ENCODE measurements at regions not wholly inside any gene's neighbourhood (a gene's known extent, or its start where the extent isn't known, plus 50 kb on each side); places are given as distances from the start of the nearest gene placed in this dataset.

GRCh38 chr1:172972258-172972657 lies 78.5 kb downstream of the TNFSF18 start:
- Histone ChIP-seq H3K4me2 (ENCODE audit: low read length) (no peak overlapping the region), H3K9me2 (ENCODE audit: insufficient read depth) (no peaks in the 10 kb centered on the region), H3K4me1 (ENCODE audit: control insufficient read depth in 1 of 2, insufficient read depth in 2 of 2, low read length in 2 of 2) (peaks cover 0 to 32% of the 10 kb centered on the region in 2 experiments; a peak in 2 of 4 replicates), H3K27ac (ENCODE audit: low read depth, low read length) (no peak overlapping the region), H2AFZ (ENCODE audit: low read depth, low read length, poor library complexity, severe bottlenecking) (no peak overlapping the region), H4K20me1 (ENCODE audit: insufficient read depth) (no peaks in the 10 kb centered on the region), H3K9me3 (ENCODE audit: control insufficient read depth in 1 of 2, insufficient read depth in 1 of 2, low read depth in 1 of 2, low read length in 2 of 2) (no peaks in the 10 kb centered on the region), H3K36me3 (ENCODE audit: control insufficient read depth in 1 of 2, insufficient read depth in 2 of 2, low read length in 2 of 2) (no peaks in the 10 kb centered on the region), H3K4me3 (replicated peaks in 1 of 2; ENCODE audit: low read depth in 1 of 2, low read length in 2 of 2) (no peak overlapping the region), H3K27me3 (ENCODE audit: insufficient read depth, low read length) (no peaks in the 10 kb centered on the region), H3K9ac (ENCODE audit: low read length) (no peak overlapping the region), H3K79me2 (ENCODE audit: insufficient read depth, low read length) (no peaks in the 10 kb centered on the region)
- ChIA-PET RAD21 (ENCODE audit: low non-redundant PET in 1 of 2, low total read pairs in 2 of 2, uncharacterized antibody in 2 of 2, unreplicated experiment in 2 of 2) (no interaction called here), CTCF (no interaction called here), POLR2A (interaction anchor here (1.4 kb wide), 1 partner anchor 54 kb away, joined by 3 read pairs; no protein-coding TSS in a partner anchor)
- no peak for DNase-seq (ENCODE audit: low read depth, low spot score)
- BruUV-seq (replicated peaks) = no TSS peak
- no peak for TF ChIP-seq ATF3 (IDR thresholded peaks at IDR 0.05)
- intact Hi-C loops (cut with micrococcal nuclease) = no loop called here
- no peak for ATAC-seq

GRCh38 chr1:172973424-172973823 lies 77.3 kb downstream of the TNFSF18 start:
- intact Hi-C loops (cut with micrococcal nuclease) = no loop called here
- H3K9me2 ChIP-seq (ENCODE audit: insufficient read depth) = no peaks in the 10 kb centered on the region
- ChIA-PET CTCF (no interaction called here), RAD21 (ENCODE audit: low non-redundant PET in 1 of 2, low total read pairs in 2 of 2, uncharacterized antibody in 2 of 2, unreplicated experiment in 2 of 2) (no interaction called here), POLR2A (interaction anchor here (1.4 kb wide), 1 partner anchor 55 kb away, joined by 3 read pairs; no protein-coding TSS in a partner anchor)
- ATAC-seq = no peak
- no peaks in the 10 kb centered on the region for H3K27me3 ChIP-seq (ENCODE audit: insufficient read depth, low read length)
- H3K4me3 ChIP-seq (replicated peaks in 1 of 2; ENCODE audit: low read depth in 1 of 2, low read length in 2 of 2) = no peak overlapping the region
- no peak for DNase-seq (ENCODE audit: low read depth, low spot score)
- H3K27ac ChIP-seq (ENCODE audit: low read depth, low read length) = no peak overlapping the region
- no peaks in the 10 kb centered on the region for H4K20me1 ChIP-seq (ENCODE audit: insufficient read depth)
- H2AFZ ChIP-seq (ENCODE audit: low read depth, low read length, poor library complexity, severe bottlenecking) = no peak overlapping the region
- no peak overlapping the region for H3K4me2 ChIP-seq (ENCODE audit: low read length)
- H3K9ac ChIP-seq (ENCODE audit: low read length) = no peak overlapping the region
- no TSS peak for BruUV-seq (replicated peaks)
- H3K79me2 ChIP-seq (ENCODE audit: insufficient read depth, low read length) = no peaks in the 10 kb centered on the region
- H3K36me3 ChIP-seq (ENCODE audit: control insufficient read depth in 1 of 2, insufficient read depth in 2 of 2, low read length in 2 of 2) = no peaks in the 10 kb centered on the region
- no peaks in the 10 kb centered on the region for H3K9me3 ChIP-seq (ENCODE audit: control insufficient read depth in 1 of 2, insufficient read depth in 1 of 2, low read depth in 1 of 2, low read length in 2 of 2)
- peaks cover 0 to 22% of the 10 kb centered on the region in 2 experiments; a peak in 2 of 4 replicates for H3K4me1 ChIP-seq (ENCODE audit: control insufficient read depth in 1 of 2, insufficient read depth in 2 of 2, low read length in 2 of 2)
- TF ChIP-seq RAD21 (IDR thresholded peaks at IDR 0.05; ENCODE audit: low read depth) (no peak), SP1 (IDR thresholded peaks at IDR 0.05; ENCODE audit: low read depth) (no peak), ZNF274 (IDR thresholded peaks at IDR 0.05; ENCODE audit: low read depth, low read length) (no peak), JUND (IDR thresholded peaks at IDR 0.05) (no peak), CTCF (IDR thresholded peaks at IDR 0.05 in 2 of 3, conservative IDR thresholded peaks at IDR 0.05 in 1 of 3; ENCODE audit: borderline replicate concordance in 1 of 3, insufficient read depth in 1 of 3, low read depth in 2 of 3, low read length in 2 of 3) (no peak), ELF1 (IDR thresholded peaks at IDR 0.05; ENCODE audit: borderline replicate concordance, low read depth) (no peak), ZBTB33 (IDR thresholded peaks at IDR 0.05; ENCODE audit: extremely low read depth, insufficient replicate concordance, low read length) (no peak), POLR2A (IDR thresholded peaks at IDR 0.05; ENCODE audit: borderline replicate concordance, extremely low read depth, insufficient read depth, insufficient read length) (no peak), FOSL1 (IDR thresholded peaks at IDR 0.05; ENCODE audit: low read depth) (no peak), REST (IDR thresholded peaks at IDR 0.05; ENCODE audit: low read depth) (no peak), EGR1 (IDR thresholded peaks at IDR 0.05; ENCODE audit: low read depth) (no peak), CBX3 (IDR thresholded peaks at IDR 0.05; ENCODE audit: low read depth) (no peak), ZFX (IDR thresholded peaks at IDR 0.05) (no peak)
